ENCODE measurements at regions not wholly inside any gene's neighbourhood (a gene's known extent, or its start where the extent isn't known, plus 50 kb on each side); places are given as distances from the start of the nearest gene placed in this dataset.
A peak's percentile ranks its signal among the peaks of the same experiment; 100 is the strongest.

- Histone ChIP-seq H3K4me1 (no peaks in the 10 kb centered on the region), H3K9me3 (no peaks in the 10 kb centered on the region), H3K4me3 (no peak overlapping the region), H3K36me3 (no peaks in the 10 kb centered on the region), H3K27me3 (no peaks in the 10 kb centered on the region), H3K27ac (no peak overlapping the region)
- no peak for DNase-seq (ENCODE audit: low spot score in 2 of 2)
- TF ChIP-seq POLR2A (IDR thresholded peaks at IDR 0.05) = no peak
- intact Hi-C loops (cut with DNase I; ENCODE audit: low total_unique reads) = no loop called here
Observed at GRCh38 chr12:28807535-28807934, 341.5 kb upstream of the FAR2 start.

GRCh38 chr12:28811457-28811856 is 337.6 kb upstream of the FAR2 start:
- TF ChIP-seq POLR2A (IDR thresholded peaks at IDR 0.05) = no peak
- TF ChIP-seq POLR2AphosphoS5 (IDR thresholded peaks at IDR 0.05) = no peak
- TF ChIP-seq CTCF (IDR thresholded peaks at IDR 0.05) = no peak

GRCh38 chr12:28814246-28814645 is 334.8 kb upstream of the FAR2 start:
- Histone ChIP-seq H3K4me1 (no peaks in the 10 kb centered on the region), H3K27ac (no peak overlapping the region), H3K4me3 (no peak overlapping the region), H3K9me3 (no peaks in the 10 kb centered on the region), H3K36me3 (no peaks in the 10 kb centered on the region), H3K27me3 (no peaks in the 10 kb centered on the region)
- intact Hi-C loops (cut with DNase I; ENCODE audit: low total_unique reads) = no loop called here
- TF ChIP-seq POLR2A (IDR thresholded peaks at IDR 0.05) (no peak), POLR2AphosphoS5 (IDR thresholded peaks at IDR 0.05) (no peak), CTCF (IDR thresholded peaks at IDR 0.05) (no peak)
- peak in 1 of 2 donors; percentile 63 for DNase-seq (ENCODE audit: low spot score in 2 of 2)

More at GRCh38 chr12:28811457-28811856, 337.6 kb upstream of the FAR2 start:
- H3K27ac ChIP-seq = no peak overlapping the region
- intact Hi-C loops (cut with DNase I; ENCODE audit: low total_unique reads) = no loop called here
- no peaks in the 10 kb centered on the region for H3K4me1 ChIP-seq
- no peaks in the 10 kb centered on the region for H3K27me3 ChIP-seq
- no peak overlapping the region for H3K4me3 ChIP-seq
- no peaks in the 10 kb centered on the region for H3K9me3 ChIP-seq
- H3K36me3 ChIP-seq = no peaks in the 10 kb centered on the region
- DNase-seq (ENCODE audit: low spot score in 2 of 2) = no peak

- H3K9me3 ChIP-seq = no peaks in the 10 kb centered on the region
Observed at GRCh38 chr12:28817524-28817923, 331.6 kb upstream of the FAR2 start.

GRCh38 chr12:28824193-28824846 is 324.8 kb upstream of the FAR2 start:
- Histone ChIP-seq H3K36me3 (no peaks in the 10 kb centered on the region), H3K27me3 (no peaks in the 10 kb centered on the region), H3K27ac (no peak overlapping the region), H3K4me1 (no peaks in the 10 kb centered on the region), H3K4me3 (no peak overlapping the region), H3K9me3 (no peaks in the 10 kb centered on the region)
- TF ChIP-seq POLR2A (IDR thresholded peaks at IDR 0.05) = no peak
- TF ChIP-seq POLR2AphosphoS5 (IDR thresholded peaks at IDR 0.05) = no peak
- no peak for TF ChIP-seq CTCF (IDR thresholded peaks at IDR 0.05)
- intact Hi-C loops (cut with DNase I; ENCODE audit: low total_unique reads) = no loop called here
- no peak for DNase-seq (ENCODE audit: low spot score in 2 of 2)

More at GRCh38 chr12:28817524-28817923, 331.6 kb upstream of the FAR2 start:
- no peak overlapping the region for H3K27ac ChIP-seq
- no peak overlapping the region for H3K4me3 ChIP-seq
- intact Hi-C loops (cut with DNase I; ENCODE audit: low total_unique reads) = no loop called here
- no peaks in the 10 kb centered on the region for H3K4me1 ChIP-seq
- TF ChIP-seq POLR2A (IDR thresholded peaks at IDR 0.05) = no peak
- no peak for TF ChIP-seq CTCF (IDR thresholded peaks at IDR 0.05)
- TF ChIP-seq POLR2AphosphoS5 (IDR thresholded peaks at IDR 0.05) = no peak
- no peaks in the 10 kb centered on the region for H3K36me3 ChIP-seq
- no peaks in the 10 kb centered on the region for H3K27me3 ChIP-seq
- no peak for DNase-seq (ENCODE audit: low spot score in 2 of 2)
